Stimulated activated CD8-positive, alpha-beta memory T cell treated with anti-CD3 and anti-CD28 coated beads, Interleukin-15, amount 100 ng/mL, for 1 hour (primary cell): ENCODE measurements at regions not wholly inside any gene's neighbourhood (a gene's known extent, or its start where the extent isn't known, plus 50 kb on each side); places are given as distances from the start of the nearest gene placed in this dataset.

Source experiments
- DNase-seq: peaks from one replicate; pipeline ENCODE4 v3.0.0-alpha.2; 2020; ENCODE audit warnings: low read depth

- no peak for DNase-seq
Observed at GRCh38 chr6:28736121-28736520, 187.7 kb downstream of the TRIM27 start.

- no peak for DNase-seq
Observed at GRCh38 chr6:28737750-28738395, 185.9 kb downstream of the TRIM27 start.

- no peak for DNase-seq
Observed at GRCh38 chr6:28738396-28738765, 185.4 kb downstream of the TRIM27 start.

GRCh38 chr6:28741363-28741762 lies 182.4 kb downstream of the TRIM27 start:
- DNase-seq, result no peak

GRCh38 chr6:28742668-28743270 lies 181.0 kb downstream of the TRIM27 start:
- DNase-seq, result no peak

GRCh38 chr6:28743271-28743789 lies 180.5 kb downstream of the TRIM27 start:
- DNase-seq, result no peak

- no peak for DNase-seq
Observed at GRCh38 chr6:28747083-28747630, 176.6 kb downstream of the TRIM27 start.

- DNase-seq, result no peak
Observed at GRCh38 chr6:28747631-28748157, 176.1 kb downstream of the TRIM27 start.

GRCh38 chr6:28748192-28748591 lies 175.6 kb downstream of the TRIM27 start:
- no peak for DNase-seq

- no peak for DNase-seq
Observed at GRCh38 chr6:28750926-28751458, 172.8 kb downstream of the TRIM27 start.

- no peak for DNase-seq
Observed at GRCh38 chr6:28751514-28751913, 172.3 kb downstream of the TRIM27 start.

GRCh38 chr6:28751963-28752350 lies 171.8 kb downstream of the TRIM27 start:
- DNase-seq, result no peak

GRCh38 chr6:28757429-28758045 lies 166.2 kb downstream of the TRIM27 start:
- no peak for DNase-seq

- no peak for DNase-seq
Observed at GRCh38 chr6:28758046-28758817, 165.6 kb downstream of the TRIM27 start.

GRCh38 chr6:28758818-28759235 lies 165.0 kb downstream of the TRIM27 start:
- no peak for DNase-seq

- no peak for DNase-seq
Observed at GRCh38 chr6:28764014-28764723, 159.6 kb downstream of the TRIM27 start.

- DNase-seq, result no peak
Observed at GRCh38 chr6:28764761-28765282, 159.0 kb downstream of the TRIM27 start.

GRCh38 chr6:28765978-28766351 lies 157.8 kb downstream of the TRIM27 start:
- no peak for DNase-seq

- no peak for DNase-seq
Observed at GRCh38 chr6:28766426-28766825, 157.4 kb downstream of the TRIM27 start.

GRCh38 chr6:28767133-28767532 lies 156.7 kb downstream of the TRIM27 start:
- DNase-seq, result no peak

- DNase-seq, result no peak
Observed at GRCh38 chr6:28767691-28768090, 156.1 kb downstream of the TRIM27 start.
